NCI-H2227 treated with DMSO at 0.1 percent for 48 hours (cell line): ENCODE measurements at regions not wholly inside any gene's neighbourhood (a gene's known extent, or its start where the extent isn't known, plus 50 kb on each side); places are given as distances from the start of the nearest gene placed in this dataset.

ENCODE experiments used
- DNase-seq: peaks from one replicate; lab custom pipeline; 2025; lab: John Stamatoyannopoulos, UW

DNA sequence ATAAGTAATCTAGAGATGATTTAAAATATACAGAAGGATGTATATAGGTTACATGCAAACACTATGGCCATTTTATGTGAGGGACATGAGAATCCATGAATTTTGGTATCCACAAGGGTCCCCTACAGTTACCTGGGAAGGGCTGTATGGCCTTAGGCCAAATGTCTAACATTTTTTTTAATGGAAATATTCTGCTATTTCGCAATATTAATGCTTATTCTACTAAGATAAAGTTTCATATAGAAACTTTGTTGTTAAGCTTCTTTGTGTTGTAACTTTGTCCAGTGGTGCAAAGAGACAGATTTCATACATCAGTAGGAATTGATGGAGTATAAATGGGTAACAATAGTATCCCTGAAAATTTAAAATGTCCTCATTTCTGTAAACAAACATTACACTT is 233.4 kb upstream of the THBS1 start:
- no peak for DNase-seq

DNA sequence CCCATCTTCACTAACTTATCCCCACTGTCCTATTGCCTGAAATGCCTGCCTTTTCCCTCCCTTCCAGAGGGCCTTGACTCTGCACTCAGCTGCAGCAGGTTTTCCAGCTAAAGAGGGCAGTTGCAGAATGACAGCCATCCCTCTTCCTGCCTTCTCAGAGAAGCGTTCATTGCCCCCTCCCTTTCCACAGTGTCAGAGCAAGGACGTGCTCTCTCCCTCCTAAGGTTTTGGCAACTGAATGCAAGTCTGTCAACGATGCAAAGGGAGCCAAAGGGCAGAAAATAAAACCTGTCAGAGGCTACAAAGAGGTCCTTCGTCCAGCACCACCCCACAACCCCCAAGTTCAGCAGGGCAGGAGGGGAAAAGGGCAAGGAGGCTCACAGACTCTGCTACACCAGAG is 230.1 kb upstream of the THBS1 start:
- no peak for DNase-seq

DNA sequence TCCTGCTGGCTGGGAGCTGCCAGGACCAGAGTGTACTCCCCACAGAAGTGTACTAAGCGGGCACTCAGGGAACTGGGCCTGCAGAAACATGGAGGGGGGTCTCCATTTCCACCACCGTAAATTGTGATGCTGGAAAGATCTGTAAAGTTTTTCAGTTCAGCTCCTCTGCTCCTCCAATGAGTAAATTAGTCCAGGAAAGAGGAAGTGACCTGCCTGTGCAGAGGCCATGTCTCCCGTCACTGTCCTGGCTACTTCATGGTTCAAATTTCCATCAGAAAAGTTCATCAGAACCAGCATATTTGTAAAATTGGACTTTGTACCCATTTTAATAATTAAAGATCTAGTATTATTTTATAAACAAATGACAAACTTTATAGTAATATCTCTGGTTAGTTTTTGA is 226.7 kb upstream of the THBS1 start:
- DNase-seq: no peak

GRCh38 chr15:39357480-39358268 is 223.2 kb upstream of the THBS1 start:
- no peak for DNase-seq

DNA sequence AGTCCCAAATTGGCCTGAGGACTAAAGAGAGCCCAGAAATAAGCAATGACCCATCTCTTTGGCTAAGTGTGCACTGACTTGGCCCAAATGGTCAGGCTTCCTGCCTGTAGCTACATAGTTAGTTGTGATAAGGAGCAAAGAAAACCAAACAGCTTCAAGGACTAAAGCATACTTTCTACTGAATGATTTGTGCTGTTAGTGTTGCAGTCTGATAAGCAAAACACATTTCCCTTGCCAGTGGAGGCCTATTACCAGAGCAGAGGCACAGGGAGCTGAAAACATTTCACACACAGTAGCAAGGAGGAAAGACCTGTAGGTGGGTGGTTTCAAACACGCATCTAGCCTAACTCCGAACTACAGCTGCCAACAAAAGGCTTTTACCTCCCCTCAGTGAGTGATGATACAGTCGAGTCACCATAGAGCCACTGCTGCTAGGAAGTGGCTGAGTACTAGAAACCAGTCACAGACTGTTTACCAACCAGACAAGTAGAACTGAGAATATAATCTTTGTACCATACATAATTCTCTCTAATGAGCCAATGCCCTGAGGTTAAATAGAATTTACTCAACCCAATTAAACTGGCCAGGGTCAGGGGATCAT is 222.3 kb upstream of the THBS1 start:
- DNase-seq: no peak

DNA sequence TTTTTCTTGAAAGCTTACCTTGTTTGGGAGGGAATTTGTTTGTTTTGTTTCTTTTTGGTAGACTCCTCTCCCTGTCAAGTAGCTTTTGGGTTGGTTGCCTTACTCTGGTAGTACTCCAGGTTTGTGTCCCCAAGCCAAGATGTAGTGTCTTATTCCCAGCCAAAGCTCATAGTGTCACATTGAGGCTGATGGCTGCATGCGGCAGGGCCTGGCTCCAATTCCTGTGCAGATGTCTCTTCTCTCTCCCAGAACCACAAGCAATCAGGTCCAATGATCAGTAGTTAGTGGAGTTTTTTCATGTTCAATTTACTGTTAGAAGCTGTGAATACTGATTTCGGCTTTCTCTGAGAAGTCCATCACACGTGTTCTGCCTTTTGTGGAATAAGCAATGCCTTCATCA is 221.1 kb upstream of the THBS1 start:
- no peak for DNase-seq

- no peak for DNase-seq
Measured at GRCh38 chr15:39360452-39360851, 220.4 kb upstream of the THBS1 start.

DNA sequence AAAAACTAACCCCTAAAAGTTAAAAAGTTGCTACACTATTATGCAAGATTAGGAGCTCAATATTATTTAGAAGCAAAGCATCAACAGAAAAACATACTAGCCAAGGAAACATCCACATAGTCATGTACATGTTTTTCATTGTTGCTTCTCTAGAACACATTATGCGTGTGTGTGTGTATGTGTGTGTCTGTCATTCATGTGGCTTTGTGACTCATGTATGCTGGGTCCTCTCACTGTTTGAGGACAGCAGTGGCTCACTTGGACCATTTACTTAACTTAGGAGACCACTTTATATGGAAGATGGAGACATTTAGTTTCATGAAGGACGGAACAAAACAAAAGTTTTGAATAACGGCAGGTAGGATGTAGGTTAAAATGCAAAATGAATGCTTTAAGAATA is 219.4 kb upstream of the THBS1 start:
- no peak for DNase-seq

DNA sequence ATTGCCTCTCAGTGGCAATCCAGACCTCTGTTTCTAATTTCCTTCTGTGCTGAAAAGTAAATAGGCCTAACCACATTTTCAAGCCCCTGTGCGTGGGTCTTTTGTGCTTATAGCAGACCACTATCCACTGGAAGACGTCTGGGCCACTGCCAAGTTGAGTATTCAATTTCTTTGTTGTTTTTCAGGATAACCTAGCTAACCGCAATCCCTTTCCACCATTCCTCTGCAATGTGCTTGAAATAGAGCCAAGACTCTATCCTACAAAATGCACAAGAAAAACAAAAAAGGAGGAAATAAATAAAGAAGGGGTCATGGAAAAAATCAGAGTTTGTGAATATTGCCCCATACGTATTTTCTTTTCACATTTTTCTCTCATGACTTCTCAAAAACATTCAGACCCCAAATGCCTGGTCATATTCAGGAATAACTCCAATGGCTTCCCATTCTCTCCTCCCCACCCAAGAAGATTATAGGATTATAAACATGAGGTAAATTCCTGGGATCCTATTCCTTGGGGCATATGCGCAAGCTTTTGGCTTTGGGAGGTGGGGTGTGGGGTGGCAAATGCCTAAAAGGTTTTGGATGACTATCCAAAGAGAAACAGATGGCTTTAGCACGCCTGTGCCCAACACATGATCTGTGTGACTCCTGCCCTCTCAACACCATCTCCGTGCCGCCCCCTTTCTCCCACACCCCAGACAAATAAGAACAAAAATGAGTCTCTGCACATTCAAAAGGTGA is 217.9 kb upstream of the THBS1 start:
- no peak for DNase-seq

GRCh38 chr15:39363761-39364586 is 216.9 kb upstream of the THBS1 start:
- DNase-seq: no peak

DNA sequence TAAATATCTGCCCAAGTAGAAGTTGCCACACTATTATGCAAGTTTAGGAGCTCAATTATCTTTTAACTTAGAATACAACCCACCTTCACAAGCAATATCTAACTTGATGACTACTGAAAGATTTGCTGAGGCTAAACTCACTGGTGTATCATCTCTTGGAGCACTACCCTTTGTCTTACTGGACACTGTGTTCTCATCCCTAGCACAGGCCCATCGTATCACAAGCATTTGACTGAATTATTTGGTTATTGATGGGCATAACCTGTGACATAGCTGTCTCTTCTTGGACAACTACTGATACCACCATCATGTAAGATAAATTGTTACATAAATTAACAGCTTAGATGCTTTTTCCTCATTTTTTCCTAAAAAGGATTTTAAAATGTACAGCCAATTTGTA is 216.2 kb upstream of the THBS1 start:
- DNase-seq: no peak

GRCh38 chr15:39365161-39365560 is 215.7 kb upstream of the THBS1 start:
- no peak for DNase-seq

GRCh38 chr15:39365873-39366272 is 215.0 kb upstream of the THBS1 start:
- no peak for DNase-seq

- DNase-seq: no peak
Measured at GRCh38 chr15:39367596-39367995, 213.3 kb upstream of the THBS1 start.

- DNase-seq: no peak
Measured at GRCh38 chr15:39369768-39370167, 211.1 kb upstream of the THBS1 start.

DNA sequence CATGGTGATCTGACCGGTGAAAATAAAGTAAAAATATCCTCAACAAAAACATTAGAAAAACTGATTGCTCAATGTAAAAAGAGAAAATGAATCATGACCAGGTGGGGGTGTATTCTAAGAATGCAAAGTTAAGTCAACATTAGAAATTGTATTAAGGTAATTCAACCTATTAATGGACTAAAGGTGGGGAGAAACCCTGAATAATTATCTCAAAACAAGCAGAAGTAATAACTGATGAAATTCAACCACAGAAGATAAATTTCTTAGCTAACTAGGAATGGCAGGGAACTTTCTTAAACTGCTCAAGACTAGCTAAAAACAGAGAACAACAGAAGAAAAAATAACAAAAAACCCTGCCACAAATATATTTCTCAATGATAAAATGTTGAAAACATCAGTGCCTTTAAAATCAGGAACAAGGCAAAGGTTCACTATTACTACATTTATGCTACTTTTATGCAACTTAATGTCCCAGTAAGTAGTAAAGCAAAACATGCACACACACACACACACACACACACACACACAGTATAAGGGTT is 204.4 kb upstream of the THBS1 start:
- DNase-seq: no peak

DNA sequence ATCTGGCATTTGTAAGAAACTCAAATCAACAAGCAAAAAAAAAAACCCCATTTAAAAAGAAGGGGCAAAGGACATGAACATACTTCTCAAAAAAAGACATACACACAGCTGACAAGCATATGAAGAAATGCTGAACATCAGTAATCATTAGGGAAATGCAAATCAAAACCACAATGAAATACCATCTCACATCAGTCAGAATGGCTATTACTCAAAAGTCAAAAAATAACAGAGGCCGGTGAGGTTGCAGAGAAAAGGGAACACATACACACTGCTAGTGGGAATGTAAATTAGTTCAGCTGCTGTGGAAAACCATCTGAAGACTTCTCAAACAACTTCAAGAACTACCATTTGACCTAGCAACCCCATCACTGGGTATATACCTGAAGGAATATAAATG is 199.4 kb upstream of the THBS1 start:
- DNase-seq: no peak

DNA sequence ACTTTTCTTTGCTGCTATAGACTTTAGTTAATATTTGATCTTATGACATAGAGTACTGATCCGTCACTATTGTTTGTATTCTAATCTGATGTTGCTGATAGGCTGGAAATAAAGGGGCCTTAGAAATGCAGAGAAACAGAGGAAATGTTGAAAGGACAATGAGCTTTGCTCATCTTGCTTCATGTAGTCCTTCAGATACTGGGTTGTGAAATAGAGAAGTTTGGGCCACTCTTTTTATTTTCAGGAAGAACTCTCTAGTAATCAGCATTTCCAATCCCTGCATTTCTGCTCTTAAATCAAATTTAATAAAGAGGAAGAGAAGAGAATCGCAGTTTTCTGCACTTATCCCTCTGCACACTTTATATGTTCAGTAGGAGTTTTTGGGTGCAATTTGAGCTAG is 192.8 kb upstream of the THBS1 start:
- DNase-seq: no peak

DNA sequence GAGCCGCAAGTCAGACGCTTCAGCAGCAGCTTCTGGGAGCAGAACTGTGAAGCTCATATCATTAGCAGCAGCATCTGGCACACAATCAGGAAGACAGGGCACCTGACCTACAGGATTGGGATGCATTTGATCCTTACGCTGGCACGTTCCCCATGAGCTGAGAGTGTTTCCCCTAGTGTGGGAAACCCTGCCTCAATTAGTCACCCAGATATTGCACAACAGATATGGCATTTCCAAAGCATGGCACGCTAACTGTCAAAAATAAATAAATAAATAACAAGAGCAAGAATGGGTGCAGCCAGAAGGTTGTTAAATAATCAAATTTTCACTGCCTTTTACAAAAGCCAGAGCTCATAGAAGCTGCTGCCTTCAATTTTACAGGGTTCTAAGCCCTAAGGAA is 189.6 kb upstream of the THBS1 start:
- DNase-seq: no peak

GRCh38 chr15:39392469-39393047 is 188.3 kb upstream of the THBS1 start:
- DNase-seq: no peak

GRCh38 chr15:39393575-39394335 is 187.1 kb upstream of the THBS1 start:
- no peak for DNase-seq
